ENCODE measurements at regions not wholly inside any gene's neighbourhood (a gene's known extent, or its start where the extent isn't known, plus 50 kb on each side); places are given as distances from the start of the nearest gene placed in this dataset.

GRCh38 chr10:29130190-29130673 lies 158.6 kb upstream of the LYZL1 start:
- H3K27ac ChIP-seq = no peak overlapping the region
- no peak for DNase-seq (ENCODE audit: extremely low spot score in 2 of 2)
- H3K9me3 ChIP-seq = no peaks in the 10 kb centered on the region
- H3K36me3 ChIP-seq = no peaks in the 10 kb centered on the region
- no peaks in the 10 kb centered on the region for H3K4me1 ChIP-seq
- intact Hi-C loops (cut with DNase I) = no loop called here
- H3K4me3 ChIP-seq = no peak overlapping the region
- TF ChIP-seq POLR2AphosphoS5 (IDR thresholded peaks at IDR 0.05; ENCODE audit: insufficient read depth in 1 of 2, low read depth in 1 of 2) (no peak), CTCF (IDR thresholded peaks at IDR 0.05) (peak in 1 of 3 experiments; percentile 26)
- no peaks in the 10 kb centered on the region for H3K27me3 ChIP-seq

GRCh38 chr10:29131952-29132547 lies 156.8 kb upstream of the LYZL1 start:
- no peak for TF ChIP-seq CTCF (IDR thresholded peaks at IDR 0.05)
- no peak for TF ChIP-seq POLR2AphosphoS5 (IDR thresholded peaks at IDR 0.05; ENCODE audit: insufficient read depth in 1 of 2, low read depth in 1 of 2)
- TF ChIP-seq POLR2A (IDR thresholded peaks at IDR 0.05) = no peak
- H3K4me3 ChIP-seq = no peak overlapping the region
- no peak overlapping the region for H3K27ac ChIP-seq
- DNase-seq (ENCODE audit: extremely low spot score in 2 of 2) = no peak
- no peaks in the 10 kb centered on the region for H3K9me3 ChIP-seq
- no peaks in the 10 kb centered on the region for H3K27me3 ChIP-seq
- intact Hi-C loops (cut with DNase I) = no loop called here
- no peaks in the 10 kb centered on the region for H3K4me1 ChIP-seq
- no peaks in the 10 kb centered on the region for H3K36me3 ChIP-seq

- Histone ChIP-seq H3K27ac (no peak overlapping the region), H3K36me3 (no peaks in the 10 kb centered on the region), H3K4me3 (no peak overlapping the region), H3K4me1 (no peaks in the 10 kb centered on the region), H3K9me3 (no peaks in the 10 kb centered on the region), H3K27me3 (no peaks in the 10 kb centered on the region)
- TF ChIP-seq POLR2A (IDR thresholded peaks at IDR 0.05) = no peak
- TF ChIP-seq CTCF (IDR thresholded peaks at IDR 0.05) = no peak
- TF ChIP-seq POLR2AphosphoS5 (IDR thresholded peaks at IDR 0.05; ENCODE audit: insufficient read depth in 1 of 2, low read depth in 1 of 2) = no peak
- intact Hi-C loops (cut with DNase I) = no loop called here
- DNase-seq (ENCODE audit: extremely low spot score in 2 of 2) = no peak
These were observed 156.2 kb upstream of the LYZL1 start for GRCh38 chr10:29132551-29133111.

- Histone ChIP-seq H3K4me3 (no peak overlapping the region), H3K27ac (no peak overlapping the region), H3K27me3 (no peaks in the 10 kb centered on the region), H3K36me3 (no peaks in the 10 kb centered on the region), H3K9me3 (no peaks in the 10 kb centered on the region), H3K4me1 (no peaks in the 10 kb centered on the region)
- DNase-seq (ENCODE audit: extremely low spot score in 2 of 2) = no peak
- TF ChIP-seq CTCF (IDR thresholded peaks at IDR 0.05) = no peak
- no peak for TF ChIP-seq POLR2A (IDR thresholded peaks at IDR 0.05)
- TF ChIP-seq POLR2AphosphoS5 (IDR thresholded peaks at IDR 0.05; ENCODE audit: insufficient read depth in 1 of 2, low read depth in 1 of 2) = no peak
- intact Hi-C loops (cut with DNase I) = no loop called here
These were observed 153.5 kb upstream of the LYZL1 start for GRCh38 chr10:29135337-29135736.

- TF ChIP-seq POLR2AphosphoS5 (IDR thresholded peaks at IDR 0.05; ENCODE audit: insufficient read depth in 1 of 2, low read depth in 1 of 2) = no peak
- no peak for TF ChIP-seq POLR2A (IDR thresholded peaks at IDR 0.05)
- TF ChIP-seq CTCF (IDR thresholded peaks at IDR 0.05) = no peak
- no peaks in the 10 kb centered on the region for H3K36me3 ChIP-seq
- intact Hi-C loops (cut with DNase I) = no loop called here
- no peak overlapping the region for H3K27ac ChIP-seq
- no peaks in the 10 kb centered on the region for H3K4me1 ChIP-seq
- no peaks in the 10 kb centered on the region for H3K27me3 ChIP-seq
- no peak for DNase-seq (ENCODE audit: extremely low spot score in 2 of 2)
- H3K9me3 ChIP-seq = no peaks in the 10 kb centered on the region
- H3K4me3 ChIP-seq = no peak overlapping the region
These were observed 152.5 kb upstream of the LYZL1 start for GRCh38 chr10:29136411-29136810.
